HG02885 (cell line): ENCODE measurements at regions not wholly inside any gene's neighbourhood (a gene's known extent, or its start where the extent isn't known, plus 50 kb on each side); places are given as distances from the start of the nearest gene placed in this dataset.

ENCODE experiments used
- ATAC-seq: cut with Tn5 transposase; IDR thresholded peaks from one replicate; pipeline ENCODE4 v1.9.1; 2021; ENCODE audit warnings: mild to moderate bottlenecking; ENCODE audit not compliant: unreplicated experiment, poor library complexity

DNA sequence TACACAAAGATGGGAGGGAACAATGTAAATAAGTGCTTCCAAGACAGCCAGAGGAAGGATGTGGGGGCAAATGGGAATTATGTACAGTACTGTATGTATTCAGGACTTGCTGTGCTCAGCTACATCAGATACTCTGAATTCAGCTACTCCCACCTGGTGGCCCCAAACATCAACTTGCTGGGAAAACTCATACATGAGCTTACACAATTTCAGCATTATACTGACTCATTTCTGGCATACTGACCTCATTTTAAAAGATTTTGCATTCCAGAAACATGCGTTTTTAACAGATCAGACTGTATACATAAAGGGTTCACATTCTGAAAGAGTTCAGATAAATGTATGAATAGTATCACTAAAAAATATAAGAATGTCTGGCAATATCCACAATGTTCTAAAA lies 59.7 kb downstream of the GPX5 start:
- ATAC-seq, result no peak

DNA sequence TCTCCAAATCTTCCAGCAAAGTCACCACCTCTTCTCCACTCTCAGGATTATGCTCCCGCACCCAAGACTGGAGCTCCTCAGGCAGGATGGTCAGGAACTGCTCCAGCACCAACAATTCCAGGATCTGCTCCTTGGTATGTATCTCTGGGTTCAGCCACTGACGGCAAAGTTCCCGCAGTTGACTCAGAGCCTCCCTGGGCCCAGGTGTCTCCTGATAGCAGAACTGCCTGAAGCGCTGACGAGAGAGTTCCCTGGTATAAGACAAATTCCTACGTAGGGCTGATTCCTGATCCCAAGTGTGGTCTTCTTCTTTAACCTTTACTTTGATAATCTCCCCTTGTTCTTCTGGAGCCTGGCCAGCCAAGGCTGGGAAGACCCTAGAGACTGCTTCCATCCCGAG lies 60.6 kb downstream of the GPX5 start:
- no peak for ATAC-seq

DNA sequence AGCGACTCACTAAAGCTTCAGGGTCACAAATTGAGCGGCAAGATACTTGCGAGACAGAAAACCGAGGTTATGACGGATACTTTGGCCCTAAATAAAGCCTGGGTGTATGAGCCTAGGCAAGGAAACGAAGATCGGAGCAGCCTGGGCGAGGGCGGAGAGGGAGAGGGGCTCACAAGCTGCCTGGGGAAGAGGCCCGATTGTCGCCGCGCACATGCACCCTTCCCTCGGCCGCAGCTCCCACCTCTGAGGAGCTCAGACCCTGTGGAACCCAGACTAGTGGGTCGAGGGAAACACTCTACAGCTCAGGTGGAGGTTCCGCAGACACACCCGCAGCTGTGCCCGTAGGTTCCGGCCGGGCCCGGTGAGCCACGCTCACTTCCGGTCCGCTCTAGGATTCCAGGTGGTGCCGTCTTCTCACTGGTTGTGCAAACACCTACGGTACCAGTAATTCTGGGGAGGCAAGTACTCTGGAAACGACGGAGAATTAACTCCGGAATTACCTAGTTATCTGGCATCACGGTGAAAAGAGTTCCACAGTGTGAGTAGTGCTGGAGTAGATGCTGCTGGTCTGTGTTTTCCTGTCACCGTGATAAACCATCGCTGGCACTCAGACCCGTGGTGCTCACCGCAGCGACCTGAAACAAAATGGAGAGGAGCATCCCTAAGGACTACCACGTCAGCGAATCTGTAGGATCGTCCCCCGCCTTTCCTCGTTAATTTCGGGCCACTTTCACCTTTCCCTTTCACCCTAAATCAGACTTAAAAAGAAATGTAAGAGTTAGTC lies 61.5 kb downstream of the GPX5 start:
- no peak for ATAC-seq

DNA sequence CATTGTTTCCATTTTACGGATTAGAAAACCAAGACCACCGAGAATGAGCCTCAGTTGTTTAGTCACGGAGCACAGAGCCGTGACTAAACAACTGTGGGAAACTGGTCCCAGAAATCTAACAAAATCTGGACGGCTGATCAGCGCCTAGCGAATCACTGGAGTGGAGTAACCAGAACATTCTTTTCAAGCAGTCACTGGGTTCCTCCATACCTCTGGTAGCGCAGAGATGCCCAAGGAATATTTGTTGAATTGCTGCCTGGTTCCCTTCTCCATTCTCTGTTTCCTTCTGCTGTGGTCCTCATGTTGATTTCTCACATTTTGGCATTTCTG lies 62.0 kb downstream of the GPX5 start:
- no peak for ATAC-seq

DNA sequence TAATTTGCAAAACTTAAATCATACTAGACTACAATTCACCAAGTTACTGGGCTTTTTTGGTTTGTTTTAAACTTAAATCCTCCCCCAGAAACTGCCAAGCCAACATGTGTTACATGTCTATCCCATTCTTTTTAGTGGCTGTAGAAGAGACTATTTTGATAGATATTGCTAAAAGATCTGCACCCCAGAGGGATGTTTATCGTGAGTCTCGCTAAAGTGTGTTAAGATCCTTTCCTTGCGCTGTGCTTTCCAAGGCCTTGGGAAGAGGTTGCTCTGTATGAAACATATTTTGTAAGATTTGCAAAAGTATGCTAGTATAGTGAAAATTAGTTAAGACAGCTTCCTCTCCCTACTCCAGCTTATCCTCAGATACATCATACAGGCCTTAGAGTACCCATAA lies 63.0 kb downstream of the GPX5 start:
- ATAC-seq, result no peak

DNA sequence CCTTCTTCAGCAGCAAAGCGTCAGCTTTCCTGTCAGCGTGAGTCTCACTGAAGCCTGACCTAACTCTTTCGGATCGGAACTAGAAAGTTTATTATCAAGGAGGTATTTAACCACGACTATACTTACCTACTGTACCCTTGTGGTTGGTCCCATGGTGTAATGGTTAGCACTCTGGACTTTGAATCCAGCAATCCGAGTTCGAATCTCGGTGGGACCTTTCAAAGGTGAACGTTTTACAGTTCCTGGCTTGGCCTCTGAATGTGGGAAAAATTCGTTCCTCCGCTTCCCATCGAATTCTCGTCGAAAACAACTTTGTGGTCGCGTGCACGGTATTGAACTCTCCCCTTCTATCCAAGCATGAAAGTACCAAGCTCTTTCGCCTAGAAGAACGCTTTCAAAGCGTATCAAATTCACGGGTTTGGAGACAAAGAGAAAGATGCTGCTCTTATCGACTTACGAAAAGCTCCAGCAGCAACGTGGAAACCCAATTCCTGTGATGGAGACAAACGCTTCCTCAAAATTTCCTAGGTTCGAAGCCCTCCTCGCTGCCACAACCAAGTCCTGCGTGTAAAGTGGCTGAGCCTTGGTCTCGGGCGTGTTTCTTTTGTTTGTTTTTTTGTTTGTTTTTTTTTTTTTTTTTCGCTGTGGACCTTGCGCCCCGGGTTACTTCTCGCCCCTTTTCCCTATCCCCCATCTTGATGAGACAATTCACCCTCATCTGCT lies 63.7 kb downstream of the GPX5 start:
- peak; percentile 46 for ATAC-seq

DNA sequence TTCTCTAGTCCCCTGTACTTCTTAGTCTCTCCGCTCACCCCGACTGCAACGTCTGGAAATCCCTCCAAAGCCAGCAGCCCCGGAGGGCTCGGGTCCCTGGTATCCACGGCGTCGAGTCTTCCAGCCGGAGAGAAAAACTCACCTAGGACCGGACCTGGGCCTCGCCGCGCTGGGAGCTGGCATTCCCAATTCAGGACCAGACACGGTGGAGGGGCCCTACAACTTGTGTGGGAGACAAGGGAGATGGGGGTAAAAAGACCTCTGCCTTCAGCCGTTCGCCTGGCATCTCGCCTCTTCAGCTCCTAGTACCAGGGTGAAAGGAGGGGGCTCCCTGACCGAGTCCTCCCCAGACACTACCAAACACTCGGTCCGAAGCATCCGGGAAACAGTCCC lies 64.3 kb downstream of the GPX5 start:
- no peak for ATAC-seq

DNA sequence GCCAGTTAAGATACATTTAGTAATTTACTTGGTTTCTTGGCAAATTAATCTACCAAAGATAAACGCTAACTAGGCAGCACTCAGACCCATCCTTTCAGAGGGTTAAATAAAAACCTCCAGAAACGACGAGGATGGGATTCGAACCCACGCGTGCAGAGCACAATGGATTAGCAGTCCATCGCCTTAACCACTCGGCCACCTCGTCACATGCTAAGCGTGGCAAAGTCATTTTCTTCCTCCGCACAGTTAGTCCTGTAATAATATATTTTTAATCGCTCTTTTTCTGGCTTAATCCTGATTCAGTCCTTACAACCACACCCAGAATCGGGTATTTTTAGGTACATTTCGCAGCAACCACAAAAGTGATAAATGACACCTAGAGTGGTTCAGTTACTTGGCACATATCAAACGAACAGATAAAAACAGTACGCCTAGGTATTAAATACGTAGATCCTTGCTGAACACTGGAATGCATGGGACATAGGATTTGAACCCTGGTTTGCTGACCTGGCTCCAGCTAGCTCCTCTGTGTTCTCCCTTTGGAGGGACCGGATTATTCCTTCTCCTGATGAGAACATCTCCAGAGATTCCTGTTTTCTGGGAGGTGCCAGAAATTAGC lies 71.6 kb downstream of the GPX5 start:
- ATAC-seq, result no peak

DNA sequence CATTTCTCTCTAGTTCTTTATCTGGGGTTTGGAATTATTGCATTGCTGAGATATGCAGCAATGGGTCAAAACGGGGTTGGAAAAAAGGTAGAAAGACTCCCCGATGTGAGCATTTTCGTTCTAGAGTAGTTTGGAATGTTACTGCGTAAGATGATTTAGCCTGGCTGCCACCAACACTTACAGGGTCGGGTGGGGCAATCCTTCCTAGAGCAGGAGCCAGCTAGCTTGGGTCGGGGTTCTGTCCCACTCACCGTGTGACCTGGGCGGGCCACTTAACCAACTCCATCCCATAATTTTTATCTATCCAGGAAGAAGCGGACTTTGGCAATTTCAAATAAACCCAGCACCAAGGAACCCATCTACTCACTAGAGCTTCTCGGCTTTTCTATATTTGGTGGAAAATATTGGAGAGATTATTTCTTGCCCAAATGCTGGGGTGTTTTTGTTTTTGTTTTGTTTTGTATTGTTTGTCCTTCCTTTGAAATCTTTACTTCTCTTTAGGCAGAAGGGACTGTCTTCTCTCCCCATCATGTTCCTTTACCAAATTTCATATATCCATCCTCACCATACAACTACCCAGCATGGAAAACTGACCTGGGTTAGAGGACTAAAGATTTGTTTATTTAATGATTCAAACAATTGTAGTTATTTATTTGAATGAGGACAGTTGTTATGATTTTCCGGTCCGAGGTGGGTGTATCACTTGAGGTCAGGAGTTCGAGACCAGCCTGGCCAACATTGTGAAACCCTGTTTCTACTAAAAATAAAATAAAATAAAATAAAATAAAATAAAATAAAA lies 72.4 kb downstream of the GPX5 start:
- no peak for ATAC-seq

DNA sequence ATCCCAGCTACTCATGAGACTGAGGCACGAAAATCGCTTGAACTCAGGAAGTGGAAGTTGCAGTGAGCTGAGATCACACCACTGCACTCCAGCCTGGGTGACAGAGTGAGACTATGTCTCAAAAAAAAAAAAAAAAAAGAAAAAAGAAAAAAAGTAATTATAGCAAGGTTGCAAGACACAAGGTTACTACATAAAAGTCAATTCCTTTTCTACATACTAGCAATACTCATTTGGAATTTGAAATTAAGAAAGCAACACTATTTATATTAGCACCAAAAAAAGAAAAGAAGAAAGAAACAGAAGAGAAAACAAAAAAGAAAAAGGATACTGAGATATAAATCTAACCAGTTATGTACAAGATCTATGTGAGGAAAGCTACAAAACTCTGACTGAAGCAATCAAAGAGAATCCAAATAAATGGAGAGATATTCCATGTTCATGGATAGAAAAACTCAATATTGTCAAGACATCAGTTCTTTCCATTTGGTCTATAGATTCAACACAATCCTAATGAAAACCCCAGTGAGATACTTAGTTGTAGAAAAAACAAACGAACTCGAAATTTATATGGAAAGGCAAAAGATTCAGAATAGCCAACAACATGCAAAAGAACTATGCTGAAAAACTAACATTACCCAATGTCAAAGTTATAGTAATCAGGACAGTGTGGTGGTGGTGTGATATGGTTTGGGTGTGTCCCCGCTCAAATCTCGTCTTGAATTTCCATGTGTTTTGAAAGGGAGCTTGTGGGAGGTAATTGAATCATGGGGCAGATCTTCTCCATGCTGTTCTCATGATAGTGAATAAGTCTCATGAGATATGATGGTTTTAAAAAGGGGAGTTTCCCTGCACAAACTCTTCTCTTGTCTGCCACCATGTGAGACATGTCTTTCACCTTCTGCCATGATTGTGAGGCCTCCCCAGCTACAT lies 73.3 kb downstream of the GPX5 start:
- no peak for ATAC-seq

DNA sequence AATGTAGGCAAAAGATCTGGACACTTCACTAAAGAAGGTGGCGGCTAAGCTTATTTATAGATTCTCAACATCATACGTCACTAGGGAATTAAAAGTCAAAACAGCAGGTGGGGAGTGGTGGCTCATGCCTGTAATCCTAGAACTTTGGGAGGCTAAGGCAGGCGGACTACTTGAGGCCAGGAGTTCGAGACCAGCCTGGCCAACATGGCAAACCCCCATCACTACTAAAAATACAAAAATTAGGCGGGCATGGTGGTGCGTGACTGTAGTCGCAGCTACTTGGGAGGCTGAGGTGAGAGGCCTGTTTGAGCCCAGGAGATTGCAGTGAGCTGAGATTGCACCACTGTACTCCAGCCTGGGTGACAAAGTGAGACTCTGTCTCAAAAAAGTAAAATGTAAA lies 74.6 kb downstream of the GPX5 start:
- no peak for ATAC-seq

DNA sequence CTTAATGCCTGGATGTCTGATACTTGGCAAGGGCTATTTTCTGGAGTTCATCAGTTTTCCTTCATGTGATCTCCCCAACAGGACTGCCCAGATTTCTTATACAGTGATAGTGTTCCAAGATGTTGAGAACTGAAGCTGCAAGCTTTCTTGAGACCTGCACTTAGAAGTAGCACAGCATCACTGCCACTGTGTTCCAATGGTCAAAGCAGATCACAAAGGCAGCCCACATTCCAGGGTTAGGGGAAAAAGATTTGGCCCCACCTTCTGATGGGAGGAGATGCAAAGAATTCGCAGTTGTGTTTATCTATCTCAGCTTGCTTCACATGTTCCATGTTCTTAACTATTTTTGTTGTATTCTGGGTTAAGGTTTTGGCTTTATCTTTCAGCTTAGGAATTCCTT lies 78.2 kb downstream of the GPX5 start:
- ATAC-seq, result no peak

DNA sequence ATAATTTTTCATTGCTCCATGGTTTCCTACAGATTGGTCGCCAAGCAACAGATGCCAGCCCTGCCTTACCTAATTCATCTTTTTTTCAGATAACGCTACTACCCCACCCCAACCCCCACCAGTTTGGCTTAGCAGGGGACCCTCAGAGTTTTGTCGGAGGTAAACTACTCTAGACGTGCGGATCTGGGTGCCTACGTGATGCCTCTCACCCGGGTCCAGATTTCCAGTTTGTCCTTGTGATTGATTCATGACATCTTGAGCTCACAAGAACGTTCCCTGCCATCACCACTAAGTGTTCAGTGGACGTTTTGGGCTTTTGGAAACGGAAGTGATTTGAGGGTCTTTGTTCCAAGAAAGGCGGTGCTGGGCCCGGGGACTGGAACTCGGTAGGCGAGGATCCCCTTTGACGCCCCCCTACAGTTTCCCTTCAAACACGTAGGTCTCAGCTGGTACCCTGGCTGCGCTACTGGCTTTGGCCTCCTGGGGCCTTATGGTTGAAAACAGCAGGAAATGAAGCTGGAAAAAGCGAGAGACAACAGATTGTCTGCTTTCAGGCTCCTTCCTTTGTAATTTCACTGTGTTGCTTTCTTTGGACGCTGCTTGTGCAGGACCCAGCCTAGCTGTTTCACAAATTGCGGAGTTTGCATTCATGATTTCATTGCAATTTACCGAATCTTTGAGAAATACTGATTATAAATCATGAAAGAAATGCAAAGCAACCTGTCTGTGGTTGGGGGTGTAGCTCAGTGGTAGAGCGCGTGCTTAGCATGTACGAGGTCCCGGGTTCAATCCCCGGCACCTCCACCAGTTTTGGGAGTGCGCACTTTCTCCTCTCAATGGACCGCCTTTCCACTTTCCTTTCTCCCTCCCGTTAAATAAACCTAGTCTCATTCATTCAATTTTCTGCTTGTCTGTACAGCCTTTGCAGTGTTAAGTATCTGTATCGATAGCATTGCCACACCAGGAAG lies 81.0 kb downstream of the GPX5 start:
- ATAC-seq, result no peak

DNA sequence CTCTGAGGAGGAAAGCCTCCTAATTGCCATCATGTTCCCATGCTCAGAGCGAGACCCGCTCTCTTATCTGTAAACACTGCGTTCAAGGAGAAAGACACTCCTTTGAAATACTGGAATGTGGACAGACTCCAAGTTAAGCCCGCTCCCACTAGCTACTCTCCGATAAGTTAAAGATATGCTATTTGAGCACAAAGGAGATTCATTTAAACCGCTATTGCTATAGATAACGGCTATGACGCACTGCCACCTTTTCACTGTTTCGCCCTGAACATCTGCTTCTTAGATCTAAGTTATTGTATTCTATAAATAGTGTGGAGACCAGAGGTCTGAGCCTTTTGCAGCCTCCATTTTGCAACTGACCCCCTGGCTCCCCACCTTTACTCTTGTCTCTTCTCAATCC lies 82.3 kb downstream of the GPX5 start:
- ATAC-seq, result no peak

DNA sequence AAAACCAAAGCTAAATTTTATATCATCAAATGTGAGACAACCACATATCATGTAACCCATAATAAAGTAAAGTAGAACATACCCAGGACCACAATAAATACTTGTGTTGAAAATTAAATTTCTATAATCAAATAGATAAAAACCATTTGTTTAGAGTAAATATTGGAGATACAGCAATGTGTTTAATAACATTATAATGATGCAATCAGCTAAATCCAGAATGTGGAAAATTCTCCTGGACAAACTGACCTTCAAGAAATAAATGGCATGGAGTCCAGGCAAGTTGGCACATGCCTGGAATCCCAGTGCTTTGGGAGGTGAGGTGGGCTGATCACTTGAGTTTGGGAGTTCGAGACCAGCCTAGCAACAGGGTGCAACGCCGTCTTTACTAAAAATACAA lies 84.0 kb downstream of the GPX5 start:
- ATAC-seq, result no peak

DNA sequence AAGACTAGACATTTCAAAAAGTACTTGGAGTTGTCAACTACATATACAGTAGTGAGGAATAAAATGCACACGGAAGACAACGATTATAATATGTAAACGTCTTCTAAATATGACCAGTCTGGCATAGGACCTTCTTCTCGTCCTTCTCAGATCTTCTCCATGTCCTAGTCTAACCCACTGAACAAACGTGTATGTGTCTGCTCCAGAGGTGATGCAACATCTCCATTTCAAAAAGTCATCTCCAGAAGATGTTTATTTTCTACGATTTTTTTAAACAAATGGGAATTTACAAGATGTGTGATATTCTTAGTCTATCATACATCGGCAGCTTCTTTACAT lies 89.9 kb downstream of the GPX5 start:
- ATAC-seq, result no peak

DNA sequence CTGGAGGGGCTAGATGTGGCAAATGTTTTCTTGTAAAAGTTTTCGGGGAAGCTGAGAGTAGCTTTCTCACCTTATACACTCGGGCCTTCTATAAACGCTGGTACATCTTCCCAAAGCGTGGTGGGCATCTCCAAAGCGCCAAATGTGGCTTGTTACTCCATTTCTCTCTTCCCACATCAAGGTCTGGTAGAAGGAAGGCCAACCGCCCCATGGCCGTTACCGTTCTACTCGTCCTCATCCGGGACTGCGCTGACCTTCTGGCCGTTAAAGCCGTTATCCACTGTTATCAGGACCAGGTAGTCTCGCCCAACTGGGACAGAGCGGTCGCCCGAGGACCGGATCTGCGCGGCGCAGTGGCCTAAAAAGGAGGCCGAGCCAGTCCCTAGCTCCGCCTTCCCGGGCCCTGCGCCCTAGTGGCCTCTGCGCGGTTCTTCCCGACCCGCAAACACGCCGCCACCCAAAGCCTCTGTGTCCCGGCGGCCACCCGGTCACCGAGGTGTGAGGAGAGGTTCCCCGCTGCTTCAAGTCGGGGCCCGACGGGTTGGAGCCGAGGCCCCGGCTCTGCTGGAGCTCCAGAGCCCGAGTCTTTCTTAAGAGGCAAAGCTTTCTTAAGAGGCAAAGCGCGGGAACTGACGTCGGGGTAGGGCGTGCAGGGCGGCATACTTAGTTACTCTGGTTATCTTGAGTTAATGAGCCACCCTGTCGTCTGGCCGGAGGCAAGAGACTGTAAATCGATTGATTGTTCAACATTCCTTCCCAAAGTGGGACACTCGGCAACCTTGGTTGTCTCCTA lies 90.5 kb downstream of the GPX5 start:
- ATAC-seq, result no peak

DNA sequence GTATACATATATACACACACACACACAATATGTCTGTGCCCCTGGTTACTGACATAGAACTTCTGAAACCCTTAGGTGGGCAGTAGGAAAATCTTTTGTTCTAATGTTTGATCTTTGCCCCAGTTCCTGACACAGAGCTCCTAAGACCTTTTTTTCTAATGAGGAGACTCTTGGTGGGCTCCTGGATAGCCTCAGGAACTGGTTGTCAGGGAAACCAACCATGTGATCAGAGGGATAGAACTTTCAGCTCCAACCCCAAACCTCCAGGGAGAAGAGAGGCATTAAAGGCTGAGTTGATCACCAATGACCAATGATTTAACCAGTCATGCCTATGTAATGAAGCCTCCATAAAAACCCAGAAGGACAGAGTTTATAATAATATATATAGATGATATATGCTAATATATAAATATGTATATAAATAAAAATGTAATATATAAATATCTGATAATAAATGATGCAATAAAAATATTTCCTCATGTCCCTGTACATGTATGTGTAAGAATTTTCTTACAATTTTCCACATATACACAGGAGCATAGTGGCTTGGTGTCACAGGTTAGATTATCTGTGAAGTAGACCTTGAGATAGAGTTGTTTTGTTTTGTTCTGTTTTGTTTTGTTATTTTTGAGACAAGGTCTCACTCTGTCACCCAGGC lies 93.3 kb downstream of the GPX5 start:
- no peak for ATAC-seq
